ENCODE measurements at regions not wholly inside any gene's neighbourhood (a gene's known extent, or its start where the extent isn't known, plus 50 kb on each side); places are given as distances from the start of the nearest gene placed in this dataset.

- DNase-seq = no peak
Measured at GRCh38 chr2:6760132-6760531, 105.6 kb downstream of the CMPK2 start.

- DNase-seq = no peak
Measured at GRCh38 chr2:6764968-6765723, 100.6 kb downstream of the CMPK2 start.

- DNase-seq = no peak
Measured at GRCh38 chr2:6769346-6769745, 96.4 kb downstream of the CMPK2 start.

GRCh38 chr2:6770006-6770405 is 95.7 kb downstream of the CMPK2 start:
- DNase-seq = no peak

GRCh38 chr2:6771634-6772611 is 93.8 kb downstream of the CMPK2 start:
- DNase-seq = peak; percentile 74

- DNase-seq = peak; percentile 45
Measured at GRCh38 chr2:6773007-6773693, 92.6 kb downstream of the CMPK2 start.

- DNase-seq = no peak
Measured at GRCh38 chr2:6773694-6774044, 92.0 kb downstream of the CMPK2 start.

- no peak for DNase-seq
Measured at GRCh38 chr2:6776125-6776524, 89.6 kb downstream of the CMPK2 start.

GRCh38 chr2:6777626-6778025 is 88.1 kb downstream of the CMPK2 start:
- DNase-seq = no peak

- DNase-seq = peak; percentile 55
Measured at GRCh38 chr2:6780765-6781274, 84.9 kb downstream of the CMPK2 start.

GRCh38 chr2:6782517-6783237 is 83.0 kb downstream of the CMPK2 start:
- DNase-seq = no peak

GRCh38 chr2:6783238-6783614 is 82.5 kb downstream of the CMPK2 start:
- no peak for DNase-seq

- DNase-seq = no peak
Measured at GRCh38 chr2:6784291-6784690, 81.4 kb downstream of the CMPK2 start.

GRCh38 chr2:6785493-6785892 is 80.2 kb downstream of the CMPK2 start:
- DNase-seq = no peak

GRCh38 chr2:6787376-6787775 is 78.3 kb downstream of the CMPK2 start:
- DNase-seq = no peak

GRCh38 chr2:6788614-6789013 is 77.1 kb downstream of the CMPK2 start:
- DNase-seq = no peak

GRCh38 chr2:6789559-6790138 is 76.1 kb downstream of the CMPK2 start:
- DNase-seq = no peak

- DNase-seq = no peak
Measured at GRCh38 chr2:6791682-6792081, 74.0 kb downstream of the CMPK2 start.

- no peak for DNase-seq
Measured at GRCh38 chr2:6792883-6793282, 72.8 kb downstream of the CMPK2 start.

GRCh38 chr2:6793371-6793770 is 72.3 kb downstream of the CMPK2 start:
- no peak for DNase-seq

GRCh38 chr2:6793913-6794312 is 71.8 kb downstream of the CMPK2 start:
- DNase-seq = no peak

- DNase-seq = no peak
Measured at GRCh38 chr2:6794448-6794847, 71.3 kb downstream of the CMPK2 start.

Measured in NCI-H524 treated with DMSO at 0.1 percent for 48 hours (cell line).